Parathyroid adenoma (tissue), 2 donors: ENCODE measurements at regions not wholly inside any gene's neighbourhood (a gene's known extent, or its start where the extent isn't known, plus 50 kb on each side); places are given as distances from the start of the nearest gene placed in this dataset.
A peak's percentile ranks its signal among the peaks of the same experiment; 100 is the strongest.

Experiments
- H2AFZ ChIP-seq: fragments of 300-600 bp; sonication (generic); one replicate; pipeline ENCODE4 v1.7.0; 2017; ENCODE audit warnings: antibody characterized with exemption, mild to moderate bottlenecking
- H3K27ac ChIP-seq: fragments of 300-600 bp; sonication (generic); one replicate; pipeline ENCODE4 v1.7.0; 2017
- H3K27me3 ChIP-seq: fragments of 300-600 bp; sonication (generic); one replicate; pipeline ENCODE4 v1.7.0; 2017; ENCODE audit warnings: low read length; ENCODE audit not compliant: control insufficient read depth, insufficient read depth
- H3K36me3 ChIP-seq: fragments of 300-600 bp; sonication (generic); one replicate; pipeline ENCODE4 v1.7.0; 2017; ENCODE audit warnings: low read length; ENCODE audit not compliant: control insufficient read depth, insufficient read depth
- H3K4me1 ChIP-seq: fragments of 300-600 bp; sonication (generic); one replicate; pipeline ENCODE4 v1.7.0; 2017; ENCODE audit warnings: control low read depth
- H3K4me2 ChIP-seq: fragments of 300-600 bp; sonication (generic); one replicate; pipeline ENCODE4 v1.7.0; 2017; ENCODE audit warnings: low read length
- H3K4me3 ChIP-seq: fragments of 300-600 bp; sonication (generic); one replicate; pipeline ENCODE4 v1.7.0; 2017; ENCODE audit warnings: low read depth, low read length
- H3K79me2 ChIP-seq: fragments of 300-600 bp; sonication (generic); one replicate; pipeline ENCODE4 v1.7.0; 2017; ENCODE audit warnings: control low read depth
- H3K9ac ChIP-seq: fragments of 300-600 bp; sonication (generic); one replicate; pipeline ENCODE4 v1.7.0; 2017; ENCODE audit warnings: mild to moderate bottlenecking
- H3K9me3 ChIP-seq: fragments of 300-600 bp; sonication (generic); one replicate; pipeline ENCODE4 v1.7.0; 2017; ENCODE audit warnings: low read length; ENCODE audit not compliant: control insufficient read depth
- CTCF ChIP-seq: fragments of 300-600 bp; sonication (generic); IDR thresholded peaks from one replicate; pipeline ENCODE4 v1.7.0; 2017; ENCODE audit warnings: antibody characterized with exemption, mild to moderate bottlenecking
- donor health status: primary hyperparathyroidism.

- Histone ChIP-seq H3K4me3 (no peak overlapping the region), H3K4me1 (no peaks in the 10 kb centered on the region), H3K27ac (no peak overlapping the region), H2AFZ (no peak overlapping the region), H3K9ac (no peak overlapping the region), H3K79me2 (no peaks in the 10 kb centered on the region), H3K4me2 (no peak overlapping the region), H3K9me3 (no peaks in the 10 kb centered on the region), H3K36me3 (no peaks in the 10 kb centered on the region), H3K27me3 (no peaks in the 10 kb centered on the region)
- TF ChIP-seq CTCF = no peak
Measured at GRCh38 chr1:200243042-200243437, 166.8 kb downstream of the ZNF281 start.

- Histone ChIP-seq H3K27me3 (no peaks in the 10 kb centered on the region), H3K9me3 (no peaks in the 10 kb centered on the region), H3K27ac (peak overlapping the region; percentile 1), H3K9ac (no peak overlapping the region), H2AFZ (no peak overlapping the region), H3K79me2 (no peaks in the 10 kb centered on the region), H3K4me2 (no peak overlapping the region), H3K4me3 (no peak overlapping the region), H3K36me3 (no peaks in the 10 kb centered on the region), H3K4me1 (no peaks in the 10 kb centered on the region)
- TF ChIP-seq CTCF = no peak
Measured at GRCh38 chr1:200242110-200243041, 167.5 kb downstream of the ZNF281 start.

GRCh38 chr1:200240656-200241055 lies 169.2 kb downstream of the ZNF281 start:
- no peak overlapping the region for H3K4me2 ChIP-seq
- H3K79me2 ChIP-seq = no peaks in the 10 kb centered on the region
- H3K9me3 ChIP-seq = no peaks in the 10 kb centered on the region
- no peak overlapping the region for H3K4me3 ChIP-seq
- H3K9ac ChIP-seq = no peak overlapping the region
- no peak overlapping the region for H2AFZ ChIP-seq
- no peak overlapping the region for H3K27ac ChIP-seq
- H3K4me1 ChIP-seq = no peaks in the 10 kb centered on the region
- H3K36me3 ChIP-seq = no peaks in the 10 kb centered on the region
- TF ChIP-seq CTCF = no peak
- no peaks in the 10 kb centered on the region for H3K27me3 ChIP-seq

- Histone ChIP-seq H3K27me3 (no peaks in the 10 kb centered on the region), H3K9me3 (no peaks in the 10 kb centered on the region), H3K27ac (no peak overlapping the region), H3K36me3 (no peaks in the 10 kb centered on the region), H3K4me1 (no peaks in the 10 kb centered on the region), H3K79me2 (no peaks in the 10 kb centered on the region), H3K4me3 (no peak overlapping the region), H2AFZ (no peak overlapping the region), H3K4me2 (no peak overlapping the region), H3K9ac (no peak overlapping the region)
- no peak for TF ChIP-seq CTCF
Measured at GRCh38 chr1:200238311-200238710, 171.5 kb downstream of the ZNF281 start.

GRCh38 chr1:200237066-200237465 lies 172.8 kb downstream of the ZNF281 start:
- TF ChIP-seq CTCF = no peak

More at GRCh38 chr1:200237066-200237465, 172.8 kb downstream of the ZNF281 start:
- no peaks in the 10 kb centered on the region for H3K79me2 ChIP-seq
- H2AFZ ChIP-seq = no peak overlapping the region
- no peak overlapping the region for H3K4me3 ChIP-seq
- no peaks in the 10 kb centered on the region for H3K9me3 ChIP-seq
- H3K27ac ChIP-seq = no peak overlapping the region
- H3K9ac ChIP-seq = no peak overlapping the region
- no peaks in the 10 kb centered on the region for H3K36me3 ChIP-seq
- no peaks in the 10 kb centered on the region for H3K4me1 ChIP-seq
- no peak overlapping the region for H3K4me2 ChIP-seq
- no peaks in the 10 kb centered on the region for H3K27me3 ChIP-seq
